Endothelial cell of umbilical vein (primary cell): ENCODE measurements at regions not wholly inside any gene's neighbourhood (a gene's known extent, or its start where the extent isn't known, plus 50 kb on each side); places are given as distances from the start of the nearest gene placed in this dataset.

ENCODE experiments used
- BruUV-seq: library from RNA; stranded (reverse); fragments of 400-500 nt; replicated peaks from 2 replicates; lab custom pipeline; 2021; lab: Mats Ljungman, UMichigan
- CTCF ChIA-PET: fragments of 300-600, 350-600 bp; sonication (Branson Sonifier 250); formaldehyde crosslinking; loops from one replicate; lab custom pipeline; 2021; ENCODE audit warnings: antibody characterized with exemption, inconsistent platforms; lab: Charles Lee
- POLR2A ChIA-PET: fragments of 300-600, 350-600 bp; sonication (Branson Sonifier 250); formaldehyde crosslinking; loops from one replicate; lab custom pipeline; 2021; ENCODE audit warnings: antibody characterized with exemption, inconsistent platforms; lab: Charles Lee
- DNase-seq: peaks from one replicate; pipeline ENCODE4 v3.0.0-alpha.2; 2011; ENCODE audit warnings: low read depth, low spot score
- FAIRE-seq: peaks from 2 replicates; lab custom pipeline; 2011; peaks lifted over from hg19 to GRCh38; lab: Jason Lieb, UNC
- H2AFZ ChIP-seq: 2 replicates; pipeline ENCODE4 v1.6.0; 2012; ENCODE audit warnings: low read depth, low read length, control low read depth, inconsistent platforms
- H3K27ac ChIP-seq: 2 replicates; pipeline ENCODE4 v1.5.1; 2011; ENCODE audit warnings: low read depth, mild to moderate bottlenecking, control low read depth, low read length, moderate library complexity; ENCODE audit not compliant: insufficient read depth
- H3K27me3 ChIP-seq, 2 experiments: 2 replicates each; pipeline versions ENCODE4 v1.6.0 to v1.6.1; 2011; ENCODE audit warnings: low read length in 2 of 2, mixed read lengths in 1 of 2; ENCODE audit not compliant: control insufficient read depth in 2 of 2, insufficient read depth in 2 of 2
- H3K36me3 ChIP-seq, 2 experiments: 2 replicates in 1 of 2; 3 replicates in 1 of 2; pipeline ENCODE4 v1.5.1; 2011; ENCODE audit warnings: low read length in 2 of 2, mild to moderate bottlenecking in 1 of 2, moderate library complexity in 1 of 2; ENCODE audit not compliant: control insufficient read depth in 2 of 2, insufficient read depth in 2 of 2; ENCODE audit errors: extremely low read depth in 1 of 2
- H3K4me1 ChIP-seq: 3 replicates; pipeline ENCODE4 v1.5.1; 2011; ENCODE audit warnings: mild to moderate bottlenecking, low read length; ENCODE audit not compliant: control insufficient read depth, insufficient read depth; ENCODE audit errors: extremely low read depth
- H3K4me2 ChIP-seq: 2 replicates; pipeline ENCODE4 v1.6.1; 2011; ENCODE audit warnings: low read length, control low read depth, mixed read lengths; ENCODE audit not compliant: insufficient read depth
- H3K4me3 ChIP-seq, 3 experiments: fragments of 200-600 bp in 1 of 3; sonication (generic), shearing (Covaris generic) in 1 of 3; replicated peaks in 1 of 3; 2 replicates each; pipeline ENCODE4 v1.5.1; 2011 to 2016; ENCODE audit warnings: control low read depth in 3 of 3, low read length in 3 of 3, mild to moderate bottlenecking in 2 of 3, inconsistent platforms in 1 of 3, low read depth in 1 of 3, moderate library complexity in 1 of 3; ENCODE audit not compliant: insufficient read depth in 1 of 3
- H3K79me2 ChIP-seq: 2 replicates; pipeline ENCODE4 v1.6.0; 2012; ENCODE audit warnings: low read length, inconsistent platforms; ENCODE audit not compliant: control insufficient read depth, insufficient read depth
- H3K9ac ChIP-seq: replicated peaks from 2 replicates; pipeline ENCODE3; 2011; ENCODE audit warnings: low read length, control low read depth; ENCODE audit not compliant: insufficient read depth; ENCODE audit errors: extremely low read depth
- H3K9me1 ChIP-seq: replicated peaks from 3 replicates; pipeline ENCODE4 v1.6.0; 2011; ENCODE audit warnings: mild to moderate bottlenecking, low read length; ENCODE audit not compliant: control insufficient read depth, insufficient read depth; ENCODE audit errors: extremely low read depth
- H3K9me3 ChIP-seq: replicated peaks from 2 replicates; pipeline ENCODE4 v1.5.1; 2012; ENCODE audit warnings: low read length, inconsistent platforms; ENCODE audit not compliant: control insufficient read depth, insufficient read depth
- H4K20me1 ChIP-seq: replicated peaks from 2 replicates; pipeline ENCODE3; 2011; ENCODE audit warnings: mild to moderate bottlenecking, low read length; ENCODE audit not compliant: control insufficient read depth, insufficient read depth; ENCODE audit errors: extremely low read depth
- EZH2 ChIP-seq: IDR thresholded peaks from 2 replicates; pipeline ENCODE4 v1.6.1; 2012; ENCODE audit warnings: borderline replicate concordance, low read depth, mild to moderate bottlenecking, moderate library complexity, low read length, inconsistent platforms; ENCODE audit not compliant: severe bottlenecking
- FOS ChIP-seq: IDR thresholded peaks from 2 replicates; pipeline ENCODE4 v1.6.1; 2011; ENCODE audit warnings: mild to moderate bottlenecking, low read length, moderate library complexity, borderline replicate concordance; ENCODE audit not compliant: insufficient read depth
- GATA2 ChIP-seq: IDR thresholded peaks from 2 replicates; pipeline ENCODE4 v1.7.0; 2011; ENCODE audit warnings: low read depth, mild to moderate bottlenecking, moderate library complexity, mixed read lengths, low read length; ENCODE audit not compliant: insufficient read length, insufficient read depth
- JUN ChIP-seq: IDR thresholded peaks from 2 replicates; pipeline ENCODE4 v1.6.1; 2011; ENCODE audit warnings: borderline replicate concordance, low read depth; ENCODE audit not compliant: insufficient read length, insufficient read depth
- MYC ChIP-seq: IDR thresholded peaks from one replicate; pipeline ENCODE4 v1.6.1; 2011; ENCODE audit warnings: mild to moderate bottlenecking, low read depth, low read length
- POLR2A ChIP-seq: IDR thresholded peaks from 2 replicates; pipeline ENCODE4 v1.6.1; 2012; ENCODE audit warnings: low read depth, mild to moderate bottlenecking, control low read depth, low read length
- POLR2AphosphoS5 ChIP-seq: IDR thresholded peaks from 2 replicates; pipeline ENCODE4 v1.6.1; 2012; ENCODE audit warnings: low read depth, mild to moderate bottlenecking, control low read depth, low read length, moderate library complexity; ENCODE audit not compliant: insufficient read depth
- dilution Hi-C: fragments of 300-500 bp; cut with MboI; formaldehyde crosslinking; loops from one replicate; pipeline ENCODE4 v1.15.0; 2019; ENCODE audit warnings: low sequenced_read_pairs; ENCODE audit not compliant: extremely low pct_ligation_motif_present
- intact Hi-C: fragments of 100-400 bp; cut with micrococcal nuclease; formaldehyde crosslinking; loops from one replicate; pipeline ENCODE4 v1.10.0; 2022
- TF ChIP-seq, protein P1 (sequence below): IDR thresholded peaks from 2 replicates; pipeline ENCODE4 v1.6.1; 2011; ENCODE audit not compliant: insufficient read depth, insufficient read length
- TF ChIP-seq, protein P2 (sequence below), 2 donors: IDR thresholded peaks; 1 replicate in 1 of 2; 2 replicates in 1 of 2; pipeline ENCODE4 v1.5.1; 2011; ENCODE audit warnings: low read length in 2 of 2, mild to moderate bottlenecking in 2 of 2, moderate library complexity in 2 of 2, control low read depth in 1 of 2, inconsistent platforms in 1 of 2, low read depth in 1 of 2; ENCODE audit not compliant: insufficient read depth in 1 of 2; ENCODE audit errors: extremely low read depth in 1 of 2

DNA sequence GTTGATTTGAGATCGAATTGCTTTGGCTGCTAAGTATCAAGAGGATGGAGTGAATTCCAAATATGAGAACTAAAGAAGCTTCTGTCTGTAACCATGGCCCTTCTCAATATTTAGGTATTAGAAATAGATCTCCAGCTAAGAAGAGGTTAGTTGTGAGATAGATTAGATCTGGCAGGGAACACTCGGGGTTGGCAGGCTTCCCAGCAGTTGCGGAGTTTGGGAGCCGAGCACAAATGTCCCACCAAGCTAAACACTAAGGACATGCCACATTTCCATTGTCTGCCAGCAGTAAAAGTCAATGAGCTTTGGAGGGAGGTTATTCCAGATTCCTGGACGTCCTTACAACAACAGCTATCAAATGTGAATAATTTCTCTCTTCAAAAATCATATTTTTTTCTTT is 85.8 kb downstream of the TAF11L14 start:
- dilution Hi-C loops (no loop called here), intact Hi-C loops (no loop called here)
- POLR2A ChIA-PET: no interaction called here
- FAIRE-seq (no peak), DNase-seq (no peak)
- Histone ChIP-seq H3K9me3 (no peaks in the 10 kb centered on the region), H3K79me2 (no peaks in the 10 kb centered on the region), H3K4me1 (no peaks in the 10 kb centered on the region), H3K36me3 (no peaks in the 10 kb centered on the region), H3K4me2 (no peak overlapping the region), H2AFZ (no peak overlapping the region), H3K9ac (no peak overlapping the region), H3K4me3 (no peak overlapping the region), H3K27ac (no peak overlapping the region), H3K9me1 (no peaks in the 10 kb centered on the region), H3K27me3 (no peaks in the 10 kb centered on the region), H4K20me1 (no peaks in the 10 kb centered on the region)
- TF ChIP-seq EZH2: no peak
- no peak for TF ChIP-seq POLR2A
- no peak for TF ChIP-seq MYC
- no peak for TF ChIP-seq GATA2
- no peak for TF ChIP-seq JUN
- no peak for TF ChIP-seq POLR2AphosphoS5
- TF ChIP-seq, protein P1, sequence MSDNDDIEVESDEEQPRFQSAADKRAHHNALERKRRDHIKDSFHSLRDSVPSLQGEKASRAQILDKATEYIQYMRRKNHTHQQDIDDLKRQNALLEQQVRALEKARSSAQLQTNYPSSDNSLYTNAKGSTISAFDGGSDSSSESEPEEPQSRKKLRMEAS: no peak
- TF ChIP-seq, protein P2, sequence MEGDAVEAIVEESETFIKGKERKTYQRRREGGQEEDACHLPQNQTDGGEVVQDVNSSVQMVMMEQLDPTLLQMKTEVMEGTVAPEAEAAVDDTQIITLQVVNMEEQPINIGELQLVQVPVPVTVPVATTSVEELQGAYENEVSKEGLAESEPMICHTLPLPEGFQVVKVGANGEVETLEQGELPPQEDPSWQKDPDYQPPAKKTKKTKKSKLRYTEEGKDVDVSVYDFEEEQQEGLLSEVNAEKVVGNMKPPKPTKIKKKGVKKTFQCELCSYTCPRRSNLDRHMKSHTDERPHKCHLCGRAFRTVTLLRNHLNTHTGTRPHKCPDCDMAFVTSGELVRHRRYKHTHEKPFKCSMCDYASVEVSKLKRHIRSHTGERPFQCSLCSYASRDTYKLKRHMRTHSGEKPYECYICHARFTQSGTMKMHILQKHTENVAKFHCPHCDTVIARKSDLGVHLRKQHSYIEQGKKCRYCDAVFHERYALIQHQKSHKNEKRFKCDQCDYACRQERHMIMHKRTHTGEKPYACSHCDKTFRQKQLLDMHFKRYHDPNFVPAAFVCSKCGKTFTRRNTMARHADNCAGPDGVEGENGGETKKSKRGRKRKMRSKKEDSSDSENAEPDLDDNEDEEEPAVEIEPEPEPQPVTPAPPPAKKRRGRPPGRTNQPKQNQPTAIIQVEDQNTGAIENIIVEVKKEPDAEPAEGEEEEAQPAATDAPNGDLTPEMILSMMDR (IDR thresholded peaks at IDR 0.05; ENCODE audit: extremely low read depth in 1 of 2, insufficient read depth in 1 of 2, low read depth in 1 of 2, low read length in 2 of 2): no peak
- no peak for TF ChIP-seq FOS
- CTCF ChIA-PET: no interaction called here
- no TSS peak for BruUV-seq
